NCI-H2196 (cell line): ENCODE measurements at regions not wholly inside any gene's neighbourhood (a gene's known extent, or its start where the extent isn't known, plus 50 kb on each side); places are given as distances from the start of the nearest gene placed in this dataset.
"Not testable (repeated sequence)": the region's sequence is repeated elsewhere in the genome, so short reads cannot be mapped to it uniquely, and the experiment has no call there.

Experiments
- DNase-seq: peaks from one replicate; lab custom pipeline; 2025; ENCODE audit not compliant: unreplicated experiment; lab: John Stamatoyannopoulos, UW

- no peak for DNase-seq
Measured at GRCh38 chr20:57780398-57780797, 70.6 kb upstream of the PMEPA1 start.

DNA sequence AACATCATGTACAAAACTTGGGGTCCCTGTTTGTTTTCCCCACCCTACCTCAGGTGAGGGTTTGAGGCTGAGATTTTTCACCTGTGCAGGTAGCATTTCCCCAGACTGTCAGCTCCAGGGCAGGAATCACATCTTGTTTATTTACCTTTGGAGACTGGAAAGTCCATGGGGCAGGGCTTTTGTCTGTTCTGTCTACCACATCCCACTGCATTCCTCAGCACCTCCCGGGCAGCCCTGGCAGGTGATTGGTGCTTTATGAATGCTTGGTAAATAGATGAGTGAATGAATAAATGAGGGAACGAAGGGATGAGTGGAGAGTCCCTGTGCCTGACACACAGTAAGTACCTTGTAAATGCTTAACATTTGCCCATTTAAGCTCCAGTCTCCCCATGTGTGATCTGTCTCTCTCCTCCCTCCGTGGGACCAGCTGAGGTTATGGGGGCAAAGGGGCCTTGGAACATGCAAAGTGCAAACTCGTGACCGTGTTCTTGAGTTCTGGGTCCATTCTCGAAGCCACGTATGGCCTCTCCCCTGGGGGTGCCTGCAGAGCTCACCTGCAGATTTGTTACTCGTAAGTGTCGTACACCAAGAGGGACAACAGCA, 69.7 kb upstream of the PMEPA1 start:
- DNase-seq, result no peak

GRCh38 chr20:57777911-57778310, 68.1 kb upstream of the PMEPA1 start:
- DNase-seq, result no peak

GRCh38 chr20:57774951-57775350, 65.1 kb upstream of the PMEPA1 start:
- no peak for DNase-seq

- no peak for DNase-seq
Measured at GRCh38 chr20:57774111-57774880, 64.5 kb upstream of the PMEPA1 start.

GRCh38 chr20:57773059-57773815, 63.4 kb upstream of the PMEPA1 start:
- DNase-seq, result no peak

DNA sequence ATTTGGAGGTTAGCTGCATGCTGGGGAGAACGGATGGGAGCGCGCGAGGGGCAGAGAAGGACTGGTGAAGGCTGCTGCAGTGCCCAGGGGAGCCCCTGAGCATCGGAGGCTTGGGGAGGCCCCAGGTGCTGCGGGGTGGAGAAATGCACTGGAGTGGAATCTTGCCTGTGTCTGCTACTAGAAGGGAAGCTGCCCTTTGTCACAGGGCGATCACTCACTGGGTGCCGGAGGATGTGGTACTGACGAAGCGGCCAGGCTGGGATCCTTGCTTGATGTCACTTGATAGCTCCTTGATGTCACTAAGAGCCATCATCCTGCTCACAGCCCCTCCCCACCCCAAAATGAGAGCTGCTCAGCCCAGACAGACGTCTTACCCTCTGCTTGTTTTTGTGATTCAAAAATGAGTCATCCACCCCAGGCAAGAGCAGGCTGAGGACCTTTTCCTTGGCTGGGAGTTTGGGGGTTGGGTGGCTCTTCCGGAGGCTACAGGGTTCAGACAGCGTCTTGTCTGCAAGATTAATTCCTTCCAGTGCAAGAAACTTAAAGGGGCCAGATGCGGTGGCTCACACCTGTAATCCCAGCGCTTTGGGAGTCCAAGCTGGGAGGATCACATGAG, 62.6 kb upstream of the PMEPA1 start:
- DNase-seq, result no peak

GRCh38 chr20:57770852-57771720, 61.3 kb upstream of the PMEPA1 start:
- DNase-seq, result no peak

- not testable (repeated sequence) for DNase-seq
Measured at GRCh38 chr20:57770401-57770800, 60.6 kb upstream of the PMEPA1 start.

DNA sequence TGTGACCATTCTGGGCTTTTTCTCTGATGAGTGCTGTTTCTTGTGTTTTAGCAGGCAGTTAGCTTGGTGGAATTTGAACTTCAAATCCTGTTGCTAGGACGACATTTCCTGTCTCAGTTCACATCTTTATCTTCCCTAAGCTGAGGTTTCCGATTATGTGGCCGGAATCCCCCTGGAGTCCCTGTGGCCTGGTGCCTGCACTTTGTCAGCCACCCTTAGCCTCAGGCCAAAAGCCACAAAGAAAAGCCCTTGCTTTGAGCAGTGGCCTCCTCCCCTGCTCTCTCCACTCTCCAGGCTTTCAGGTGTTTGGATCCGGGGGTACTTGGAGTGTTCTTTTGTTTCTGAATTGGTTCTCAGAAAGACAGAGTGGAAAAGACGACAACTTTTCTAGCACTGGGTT, 59.9 kb upstream of the PMEPA1 start:
- DNase-seq, result no peak

GRCh38 chr20:57768519-57768918, 58.7 kb upstream of the PMEPA1 start:
- DNase-seq, result no peak

- DNase-seq, result no peak
Measured at GRCh38 chr20:57767441-57767840, 57.6 kb upstream of the PMEPA1 start.

GRCh38 chr20:57763235-57763595, 53.4 kb upstream of the PMEPA1 start:
- DNase-seq, result no peak

DNA sequence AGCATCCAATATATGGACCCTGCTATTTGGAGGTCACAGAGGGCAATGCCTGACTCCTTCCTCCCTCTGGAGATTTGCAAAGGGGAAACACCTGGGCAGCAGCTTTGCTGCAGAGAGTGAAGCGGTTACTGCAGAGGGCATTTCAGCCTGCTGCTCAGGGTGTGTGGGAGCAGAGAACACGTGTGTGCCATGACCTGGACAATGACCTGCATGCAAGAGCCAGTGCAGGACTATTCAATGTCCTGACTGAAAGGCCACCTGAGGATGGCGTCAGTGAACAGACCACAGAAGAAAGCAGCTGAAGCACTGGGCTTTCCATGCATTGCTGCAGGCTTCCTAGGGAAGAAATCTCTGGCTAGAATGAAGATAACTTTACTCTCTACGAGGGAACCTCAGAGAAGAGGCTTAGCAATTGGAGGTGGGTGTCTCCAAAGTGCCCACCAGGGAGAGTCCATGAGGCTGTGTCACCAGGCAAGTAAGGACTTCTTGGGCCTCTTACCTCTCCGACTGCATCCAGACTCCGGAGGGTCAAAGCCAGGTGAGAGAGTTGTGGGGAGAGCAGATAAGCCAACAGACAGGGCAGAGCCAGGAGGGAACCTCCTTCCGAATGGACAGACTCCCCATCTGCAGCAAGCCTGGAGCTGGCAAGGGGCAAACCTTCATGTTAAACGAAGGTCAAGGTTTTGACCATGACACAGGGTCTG, 52.9 kb upstream of the PMEPA1 start:
- no peak for DNase-seq

- no peak for DNase-seq
Measured at GRCh38 chr20:57761413-57761734, 51.6 kb upstream of the PMEPA1 start.

GRCh38 chr20:57760698-57761412, 51.0 kb upstream of the PMEPA1 start:
- no peak for DNase-seq

- no peak for DNase-seq
Measured at GRCh38 chr20:57759724-57760123, 49.9 kb upstream of the PMEPA1 start.
